H1 (cell line): ENCODE measurements at regions not wholly inside any gene's neighbourhood (a gene's known extent, or its start where the extent isn't known, plus 50 kb on each side); places are given as distances from the start of the nearest gene placed in this dataset.

ENCODE experiments used
- CTCF ChIA-PET: fragments of 300-600 bp; sonication (Branson Sonifier 250); formaldehyde crosslinking; loops from one replicate; lab custom pipeline; 2021; ENCODE audit not compliant: partially characterized antibody; lab: Charles Lee
- POLR2A ChIA-PET: fragments of 300-600 bp; sonication (Branson Sonifier 250); formaldehyde crosslinking; loops from one replicate; lab custom pipeline; 2021; ENCODE audit warnings: inconsistent platforms; ENCODE audit not compliant: partially characterized antibody; lab: Charles Lee
- DNase-seq, 2 experiments: peaks; one replicate each; pipeline versions ENCODE4 v3.0.0 to v3.0.0-alpha.2; 2010 to 2022; ENCODE audit warnings: low spot score in 2 of 2, low read depth in 1 of 2, mixed read lengths in 1 of 2
- FAIRE-seq: peaks from 2 replicates; lab custom pipeline; 2011; peaks lifted over from hg19 to GRCh38; lab: Jason Lieb, UNC
- H2AFZ ChIP-seq: 2 replicates; pipeline ENCODE4 v1.8.1; 2012; ENCODE audit warnings: low read length, inconsistent platforms
- H2AK5ac ChIP-seq: 2 replicates; pipeline ENCODE4 v1.6.1; 2013; ENCODE audit warnings: low read depth, low read length
- H2BK120ac ChIP-seq: replicated peaks from 2 replicates; pipeline ENCODE3; 2013; ENCODE audit warnings: low read depth, low read length, inconsistent platforms
- H2BK12ac ChIP-seq: 2 replicates; pipeline ENCODE4 v1.6.1; 2013; ENCODE audit warnings: low read depth, low read length
- H2BK15ac ChIP-seq: 2 replicates; pipeline ENCODE4 v1.6.1; 2013; ENCODE audit warnings: low read length
- H2BK20ac ChIP-seq: 2 replicates; pipeline ENCODE4 v1.6.1; 2013; ENCODE audit warnings: low read length
- H2BK5ac ChIP-seq: 2 replicates; pipeline ENCODE4 v1.6.1; 2013; ENCODE audit warnings: low read depth, low read length
- H3K14ac ChIP-seq: 2 replicates; pipeline ENCODE4 v1.6.1; 2013; ENCODE audit warnings: inconsistent platforms; ENCODE audit not compliant: insufficient read length
- H3K18ac ChIP-seq: 2 replicates; pipeline ENCODE4 v1.6.1; 2013; ENCODE audit warnings: low read length; ENCODE audit errors: extremely low read depth
- H3K23ac ChIP-seq: 2 replicates; pipeline ENCODE4 v1.6.1; 2013; ENCODE audit warnings: inconsistent platforms; ENCODE audit not compliant: insufficient read length
- H3K23me2 ChIP-seq: 2 replicates; pipeline ENCODE4 v1.6.1; 2013; ENCODE audit warnings: low read depth, low read length
- H3K27ac ChIP-seq: 2 replicates; pipeline ENCODE4 v1.6.1; 2011; ENCODE audit warnings: low read depth, low read length, inconsistent platforms
- H3K27me3 ChIP-seq, 4 experiments: replicated peaks in 1 of 4; 1 replicate in 1 of 4; 2 replicates in 3 of 4; pipeline versions ENCODE4 v1.6.1 to v1.8.1; 2011 to 2013; ENCODE audit warnings: low read length in 3 of 4, mild to moderate bottlenecking in 3 of 4, inconsistent platforms in 2 of 4, mixed read lengths in 2 of 4, moderate library complexity in 1 of 4; ENCODE audit not compliant: control insufficient read depth in 3 of 4, insufficient read depth in 3 of 4; ENCODE audit errors: extremely low read depth in 1 of 4
- H3K36me3 ChIP-seq, 4 experiments: 2 replicates each; pipeline versions ENCODE4 v1.6.1 to v1.8.1; 2011 to 2013; ENCODE audit warnings: mild to moderate bottlenecking in 4 of 4, low read length in 3 of 4, moderate library complexity in 2 of 4, control low read depth in 1 of 4, inconsistent platforms in 1 of 4; ENCODE audit not compliant: insufficient read depth in 4 of 4, control insufficient read depth in 2 of 4
- H3K4ac ChIP-seq: replicated peaks from 2 replicates; pipeline ENCODE3; 2013; ENCODE audit warnings: low read length, low read depth, mixed read lengths, inconsistent platforms; ENCODE audit not compliant: insufficient read length
- H3K4me1 ChIP-seq, 4 experiments: replicated peaks in 1 of 4; 1 replicate in 1 of 4; 2 replicates in 3 of 4; pipeline versions ENCODE4 v1.6.1 to v1.8.1; 2011 to 2013; ENCODE audit warnings: low read length in 3 of 4, inconsistent platforms in 2 of 4, mixed read lengths in 1 of 4; ENCODE audit not compliant: insufficient read depth in 4 of 4, control insufficient read depth in 3 of 4
- H3K4me2 ChIP-seq, 2 experiments: 2 replicates each; pipeline versions ENCODE4 v1.6.1 to v1.8.1; 2011 to 2013; ENCODE audit warnings: low read depth in 2 of 2, low read length in 2 of 2, control low read depth in 1 of 2, inconsistent platforms in 1 of 2, mild to moderate bottlenecking in 1 of 2; ENCODE audit not compliant: insufficient read depth in 1 of 2
- H3K4me3 ChIP-seq, 4 experiments: fragments of 200-600, 300-600 bp in 1 of 4; sonication (generic), shearing (Covaris generic), sonication (Bioruptor Twin) in 1 of 4; 2 replicates each; pipeline versions ENCODE4 v1.5.1 to v1.8.1; 2011 to 2016; ENCODE audit warnings: low read length in 4 of 4, low read depth in 3 of 4, control low read depth in 2 of 4, inconsistent platforms in 2 of 4, mild to moderate bottlenecking in 2 of 4, mixed read lengths in 1 of 4, moderate library complexity in 1 of 4; ENCODE audit not compliant: insufficient read depth in 2 of 4; ENCODE audit errors: extremely low read depth in 1 of 4
- H3K56ac ChIP-seq: replicated peaks from 2 replicates; pipeline ENCODE3; 2013; ENCODE audit warnings: low read depth, mild to moderate bottlenecking, mixed read lengths, low read length, inconsistent platforms; ENCODE audit not compliant: insufficient read length
- H3K79me1 ChIP-seq: 2 replicates; pipeline ENCODE4 v1.6.1; 2013; ENCODE audit warnings: low read depth, low read length, control low read depth
- H3K79me2 ChIP-seq, 2 experiments: 2 replicates each; pipeline versions ENCODE4 v1.6.1 to v1.8.1; 2012 to 2013; ENCODE audit warnings: low read length in 2 of 2, mild to moderate bottlenecking in 2 of 2, inconsistent platforms in 1 of 2; ENCODE audit not compliant: insufficient read depth in 2 of 2, control insufficient read depth in 1 of 2
- H3K9ac ChIP-seq, 4 experiments: replicated peaks in 1 of 4; 1 replicate in 1 of 4; 2 replicates in 3 of 4; pipeline versions ENCODE4 v1.6.1 to v1.8.1; 2011 to 2013; ENCODE audit warnings: low read depth in 3 of 4, low read length in 3 of 4, control low read depth in 2 of 4, mild to moderate bottlenecking in 2 of 4, moderate library complexity in 2 of 4, inconsistent platforms in 1 of 4; ENCODE audit errors: extremely low read depth in 1 of 4
- H3K9me3 ChIP-seq, 2 experiments: 2 replicates each; pipeline versions ENCODE4 v1.6.1 to v1.8.1; 2012 to 2013; ENCODE audit warnings: mild to moderate bottlenecking in 2 of 2, moderate library complexity in 2 of 2, control low read depth in 1 of 2, inconsistent platforms in 1 of 2, low read depth in 1 of 2, low read length in 1 of 2, mixed read lengths in 1 of 2; ENCODE audit not compliant: insufficient read depth in 2 of 2
- H4K20me1 ChIP-seq, 2 experiments: replicated peaks in 1 of 2; 2 replicates each; pipeline versions ENCODE3 to v1.8.1; 2011 to 2013; ENCODE audit warnings: inconsistent platforms in 2 of 2, low read length in 2 of 2, mild to moderate bottlenecking in 1 of 2; ENCODE audit not compliant: insufficient read depth in 2 of 2, control insufficient read depth in 1 of 2
- H4K5ac ChIP-seq: 2 replicates; pipeline ENCODE4 v1.6.1; 2013; ENCODE audit warnings: low read length, low read depth, mixed read lengths, inconsistent platforms; ENCODE audit not compliant: insufficient read length
- H4K8ac ChIP-seq: 2 replicates; pipeline ENCODE4 v1.8.0; 2013; ENCODE audit warnings: mild to moderate bottlenecking, moderate library complexity, low read length, inconsistent platforms; ENCODE audit not compliant: insufficient read depth; ENCODE audit errors: extremely low read depth
- H4K91ac ChIP-seq: replicated peaks from 2 replicates; pipeline ENCODE3; 2013; ENCODE audit warnings: low read length, mixed read lengths, inconsistent platforms; ENCODE audit not compliant: insufficient read length
- RAD21 ChIP-seq, 2 experiments: IDR thresholded peaks in 1 of 2; conservative IDR thresholded peaks in 1 of 2; 2 replicates each; pipeline ENCODE4 v1.6.1; 2011; ENCODE audit warnings: low read depth in 2 of 2, low read length in 2 of 2, improper control_type of control experiment in 1 of 2, inconsistent platforms in 1 of 2, mild to moderate bottlenecking in 1 of 2, moderate library complexity in 1 of 2
- TBP ChIP-seq: IDR thresholded peaks from 2 replicates; pipeline ENCODE4 v1.6.1; 2011; ENCODE audit warnings: low read depth, low read length, improper control_type of control experiment
- WGBS, 2 experiments: shearing (Covaris generic) in 1 of 2; methylation state at CpG; one replicate each; pipeline versions ENCODE4 v1.1.6 to v1.1.7; 2013 to 2015; ENCODE audit warnings: low lambda C conversion rate in 2 of 2, mixed read lengths in 2 of 2, inconsistent platforms in 1 of 2, low coverage in 1 of 2, missing lambda C conversion rate in 1 of 2; ENCODE audit not compliant: insufficient replicate concordance in 2 of 2, insufficient coverage in 1 of 2, insufficient read length in 1 of 2; ENCODE audit errors: extremely low coverage in 1 of 2, missing lambda C conversion rate in 1 of 2; 5-methylcytosine and 5-hydroxymethylcytosine counted together
- TF ChIP-seq, protein P1 (sequence below): IDR thresholded peaks from 2 replicates; pipeline ENCODE4 v1.6.1; 2011; ENCODE audit warnings: low read depth, mild to moderate bottlenecking, low read length; ENCODE audit not compliant: insufficient read depth
- TF ChIP-seq, protein P2 (sequence below), 3 experiments: IDR thresholded peaks; 1 replicate in 2 of 3; 2 replicates in 1 of 3; pipeline versions ENCODE4 v1.5.1 to v1.6.1; 2011; ENCODE audit warnings: low read length in 3 of 3, mild to moderate bottlenecking in 3 of 3, inconsistent platforms in 2 of 3, low read depth in 1 of 3, moderate library complexity in 1 of 3; ENCODE audit not compliant: insufficient read depth in 1 of 3; ENCODE audit errors: control extremely low read depth in 1 of 3

GRCh38 chr13:109682534-109683244 lies 103.7 kb downstream of the IRS2 start:
- Histone ChIP-seq H3K56ac (no peak overlapping the region), H4K8ac (no peak overlapping the region; the same call in 1 of the 2 replicates), H2BK120ac (no peak overlapping the region), H2BK20ac (no peak overlapping the region), H3K79me2 (no peaks in the 10 kb centered on the region), H2BK5ac (no peak overlapping the region), H2AFZ (no peak overlapping the region; the same call in 1 of the 2 replicates), H3K9me3 (no peaks in the 10 kb centered on the region), H2AK5ac (no peak overlapping the region), H2BK12ac (no peak overlapping the region), H3K23me2 (no peaks in the 10 kb centered on the region; the same call in 1 of the 2 replicates), H3K27ac (no peak overlapping the region), H3K4me1 (peaks cover 0 to 6% (median 5%) of the 10 kb centered on the region in 4 experiments; a peak in 6 of 7 replicates), H3K79me1 (no peaks in the 10 kb centered on the region), H3K18ac (no peak overlapping the region), H2BK15ac (no peak overlapping the region), H3K4me2 (no peak overlapping the region), H3K27me3 (no peaks in the 10 kb centered on the region), H3K4ac (no peak overlapping the region), H4K20me1 (no peaks in the 10 kb centered on the region), H3K36me3 (no peaks in the 10 kb centered on the region), H4K5ac (no peak overlapping the region), H3K23ac (no peak overlapping the region), H3K4me3 (no peak overlapping the region), H3K9ac (no peak overlapping the region), H4K91ac (no peak overlapping the region), H3K14ac (no peak overlapping the region)
- no peak for FAIRE-seq
- ChIA-PET POLR2A (interaction anchor here (1.0 kb wide), 1 partner anchor 69 kb away, joined by 3 read pairs; no protein-coding TSS in a partner anchor), CTCF (interaction anchor here (1.0 to 1.7 kb wide), 12 partner anchors 10 to 101 kb away, joined by 3 to 7 read pairs (median 3); no protein-coding TSS in a partner anchor)
- DNase-seq: no peak
- 88% methylated on average over 8 of the region's 8 CpGs; no CpG with 5 or more reads in 1 of the 2 experiments for WGBS, 2 experiments
- no peak for TF ChIP-seq TBP
- peak in 1 of 2 experiments; percentile 20; a peak in 3 of 4 replicates for TF ChIP-seq RAD21 (IDR thresholded peaks at IDR 0.05 in 1 of 2, conservative IDR thresholded peaks at IDR 0.05 in 1 of 2; ENCODE audit: low read depth in 2 of 2, low read length in 2 of 2)
- TF ChIP-seq, protein P1, sequence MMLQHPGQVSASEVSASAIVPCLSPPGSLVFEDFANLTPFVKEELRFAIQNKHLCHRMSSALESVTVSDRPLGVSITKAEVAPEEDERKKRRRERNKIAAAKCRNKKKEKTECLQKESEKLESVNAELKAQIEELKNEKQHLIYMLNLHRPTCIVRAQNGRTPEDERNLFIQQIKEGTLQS: no peak
- TF ChIP-seq, protein P2, sequence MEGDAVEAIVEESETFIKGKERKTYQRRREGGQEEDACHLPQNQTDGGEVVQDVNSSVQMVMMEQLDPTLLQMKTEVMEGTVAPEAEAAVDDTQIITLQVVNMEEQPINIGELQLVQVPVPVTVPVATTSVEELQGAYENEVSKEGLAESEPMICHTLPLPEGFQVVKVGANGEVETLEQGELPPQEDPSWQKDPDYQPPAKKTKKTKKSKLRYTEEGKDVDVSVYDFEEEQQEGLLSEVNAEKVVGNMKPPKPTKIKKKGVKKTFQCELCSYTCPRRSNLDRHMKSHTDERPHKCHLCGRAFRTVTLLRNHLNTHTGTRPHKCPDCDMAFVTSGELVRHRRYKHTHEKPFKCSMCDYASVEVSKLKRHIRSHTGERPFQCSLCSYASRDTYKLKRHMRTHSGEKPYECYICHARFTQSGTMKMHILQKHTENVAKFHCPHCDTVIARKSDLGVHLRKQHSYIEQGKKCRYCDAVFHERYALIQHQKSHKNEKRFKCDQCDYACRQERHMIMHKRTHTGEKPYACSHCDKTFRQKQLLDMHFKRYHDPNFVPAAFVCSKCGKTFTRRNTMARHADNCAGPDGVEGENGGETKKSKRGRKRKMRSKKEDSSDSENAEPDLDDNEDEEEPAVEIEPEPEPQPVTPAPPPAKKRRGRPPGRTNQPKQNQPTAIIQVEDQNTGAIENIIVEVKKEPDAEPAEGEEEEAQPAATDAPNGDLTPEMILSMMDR (IDR thresholded peaks at IDR 0.05; ENCODE audit: control extremely low read depth in 1 of 3, insufficient read depth in 1 of 3, low read depth in 1 of 3, low read length in 3 of 3): peak in 1 of 3 experiments; percentile 3; a peak in 1 of 4 replicates
